ENCODE measurements at regions not wholly inside any gene's neighbourhood (a gene's known extent, or its start where the extent isn't known, plus 50 kb on each side); places are given as distances from the start of the nearest gene placed in this dataset.

- TF ChIP-seq CTCF (conservative IDR thresholded peaks at IDR 0.05): no peak
- peaks cover 2 to 3% of the 10 kb centered on the region in 2 experiments; a peak in 1 of 4 replicates for H3K4me1 Mint-ChIP-seq
- Histone ChIP-seq H3K18ac (ENCODE audit: insufficient read length, low read depth, low read length) (no peak overlapping the region), H3K14ac (ENCODE audit: insufficient read depth, low read length) (no peak overlapping the region), H3K23ac (ENCODE audit: insufficient read length, low read depth, low read length) (no peak overlapping the region), H2BK120ac (ENCODE audit: low read depth, low read length, poor library complexity, severe bottlenecking) (no peak overlapping the region), H3K79me2 (ENCODE audit: insufficient read depth, low read length) (no peaks in the 10 kb centered on the region), H3K79me1 (ENCODE audit: insufficient read depth, low read depth, low read length, poor library complexity, severe bottlenecking) (no peaks in the 10 kb centered on the region), H2BK12ac (ENCODE audit: insufficient read length, low read depth, low read length) (no peak overlapping the region), H3K56ac (ENCODE audit: insufficient read length, low read depth, low read length) (no peak overlapping the region), H4K5ac (ENCODE audit: insufficient read length, low read depth, low read length) (no peak overlapping the region), H3T11ph (ENCODE audit: low read length) (no peak overlapping the region), H2BK5ac (ENCODE audit: insufficient read length, low read length) (no peak overlapping the region), H4K8ac (replicated peaks; ENCODE audit: insufficient read length, low read depth, low read length) (no peak overlapping the region), H4K91ac (ENCODE audit: insufficient read length, low read depth, low read length) (no peak overlapping the region), H3K4me1 (ENCODE audit: insufficient read depth, low read length) (no peaks in the 10 kb centered on the region), H3K27me3 (ENCODE audit: insufficient read depth, low read length) (no peaks in the 10 kb centered on the region), H2BK15ac (ENCODE audit: low read depth, low read length) (no peak overlapping the region), H3K4ac (ENCODE audit: low read depth, low read length) (no peak overlapping the region), H3K9me3 (ENCODE audit: control insufficient read depth, low read depth, low read length) (no peaks in the 10 kb centered on the region), H3K27ac (ENCODE audit: insufficient read length, low read depth, low read length) (no peak overlapping the region), H3K9ac (ENCODE audit: extremely low read depth, insufficient read length, low read length) (no peak overlapping the region), H2AFZ (ENCODE audit: low read length) (no peak overlapping the region), H3K23me2 (ENCODE audit: insufficient read length, low read depth, low read length, poor library complexity, severe bottlenecking) (no peaks in the 10 kb centered on the region), H4K20me1 (ENCODE audit: control insufficient read depth, insufficient read depth, insufficient read length) (no peaks in the 10 kb centered on the region), H2BK20ac (ENCODE audit: low read depth, low read length, poor library complexity, severe bottlenecking) (no peak overlapping the region), H2AK5ac (ENCODE audit: insufficient read length, low read length) (no peak overlapping the region), H3K4me2 (ENCODE audit: insufficient read depth, insufficient read length, low read length) (no peak overlapping the region)
- peaks cover 89% of the 10 kb centered on the region for H3K27me3 Mint-ChIP-seq (ENCODE audit: low read depth)
- WGBS (ENCODE audit: extremely low coverage, insufficient read length, low lambda C conversion rate): no CpG with 5 or more reads among the region's 4 CpGs
- H3K36me3 Mint-ChIP-seq (ENCODE audit: insufficient read depth in 1 of 3, low read depth in 3 of 3): no peaks in the 10 kb centered on the region
- DNase-seq: no peak
- H3K4me3 Mint-ChIP-seq: no peak overlapping the region
- H3K9me3 Mint-ChIP-seq: no peaks in the 10 kb centered on the region; a peak in 2 of 5 replicates
- H3K27ac Mint-ChIP-seq: no peak overlapping the region
Observed at GRCh38 chr2:120677696-120678247, 57.9 kb upstream of the GLI2 start.

Measured in H9 (cell line).